ENCODE measurements at regions not wholly inside any gene's neighbourhood (a gene's known extent, or its start where the extent isn't known, plus 50 kb on each side); places are given as distances from the start of the nearest gene placed in this dataset.

DNA sequence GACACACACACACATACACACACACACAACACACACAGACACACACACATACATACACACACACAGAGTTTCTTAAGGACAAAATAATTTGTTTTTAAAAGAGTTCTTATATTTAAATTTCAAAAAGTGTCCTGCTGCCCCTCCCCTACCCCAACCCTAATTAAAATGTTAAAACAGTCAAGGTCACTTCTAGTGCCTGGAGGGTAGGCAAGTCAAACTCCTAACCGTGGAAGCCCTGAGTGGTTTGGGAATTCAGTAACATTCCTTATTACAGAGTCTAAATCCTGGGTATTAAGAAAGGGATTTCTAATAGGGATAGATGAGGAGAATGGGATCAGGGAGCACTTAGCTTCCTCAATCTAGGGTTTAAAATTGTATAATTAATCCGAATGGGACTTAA lies 403.6 kb upstream of the NFIA start:
- intact Hi-C loops (cut with DNase I; ENCODE audit: low total_unique reads) = no loop called here
- WGBS, 2 donors = 59 to 71% methylated on average over 2 of the region's 2 CpGs
- DNase-seq (ENCODE audit: low spot score in 2 of 2) = no peak
- TF ChIP-seq, protein P1, sequence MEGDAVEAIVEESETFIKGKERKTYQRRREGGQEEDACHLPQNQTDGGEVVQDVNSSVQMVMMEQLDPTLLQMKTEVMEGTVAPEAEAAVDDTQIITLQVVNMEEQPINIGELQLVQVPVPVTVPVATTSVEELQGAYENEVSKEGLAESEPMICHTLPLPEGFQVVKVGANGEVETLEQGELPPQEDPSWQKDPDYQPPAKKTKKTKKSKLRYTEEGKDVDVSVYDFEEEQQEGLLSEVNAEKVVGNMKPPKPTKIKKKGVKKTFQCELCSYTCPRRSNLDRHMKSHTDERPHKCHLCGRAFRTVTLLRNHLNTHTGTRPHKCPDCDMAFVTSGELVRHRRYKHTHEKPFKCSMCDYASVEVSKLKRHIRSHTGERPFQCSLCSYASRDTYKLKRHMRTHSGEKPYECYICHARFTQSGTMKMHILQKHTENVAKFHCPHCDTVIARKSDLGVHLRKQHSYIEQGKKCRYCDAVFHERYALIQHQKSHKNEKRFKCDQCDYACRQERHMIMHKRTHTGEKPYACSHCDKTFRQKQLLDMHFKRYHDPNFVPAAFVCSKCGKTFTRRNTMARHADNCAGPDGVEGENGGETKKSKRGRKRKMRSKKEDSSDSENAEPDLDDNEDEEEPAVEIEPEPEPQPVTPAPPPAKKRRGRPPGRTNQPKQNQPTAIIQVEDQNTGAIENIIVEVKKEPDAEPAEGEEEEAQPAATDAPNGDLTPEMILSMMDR (IDR thresholded peaks at IDR 0.05) = no peak
- TF ChIP-seq POLR2A (IDR thresholded peaks at IDR 0.05) = no peak
- no peak overlapping the region for H3K4me3 ChIP-seq (ENCODE audit: low read depth, poor library complexity, severe bottlenecking)

DNA sequence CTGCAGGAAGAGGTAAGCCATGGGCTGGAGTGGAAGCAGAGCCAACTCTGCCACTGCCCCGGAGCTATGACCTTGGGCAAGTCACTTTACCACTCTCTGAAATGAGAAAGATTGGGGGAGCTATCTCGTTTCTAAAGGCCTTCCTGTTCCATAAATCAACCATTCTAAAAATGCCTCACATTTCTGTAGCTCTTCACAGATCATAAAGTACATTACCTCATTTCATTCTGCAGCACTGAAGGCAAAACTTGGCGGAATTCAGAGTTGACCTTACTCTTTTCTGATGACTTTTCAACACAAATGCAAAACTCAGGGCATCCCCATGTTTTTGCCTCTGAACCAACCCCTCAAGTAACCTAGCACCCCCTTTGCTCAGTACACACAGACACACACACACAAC lies 404.0 kb upstream of the NFIA start:
- 64 to 68% methylated on average over 3 of the region's 3 CpGs for WGBS, 2 donors
- no peak for TF ChIP-seq POLR2A (IDR thresholded peaks at IDR 0.05)
- TF ChIP-seq, protein P1 (IDR thresholded peaks at IDR 0.05) = no peak
- DNase-seq (ENCODE audit: low spot score in 2 of 2) = no peak
- intact Hi-C loops (cut with DNase I; ENCODE audit: low total_unique reads) = no loop called here
- no peak overlapping the region for H3K4me3 ChIP-seq (ENCODE audit: low read depth, poor library complexity, severe bottlenecking)

DNA sequence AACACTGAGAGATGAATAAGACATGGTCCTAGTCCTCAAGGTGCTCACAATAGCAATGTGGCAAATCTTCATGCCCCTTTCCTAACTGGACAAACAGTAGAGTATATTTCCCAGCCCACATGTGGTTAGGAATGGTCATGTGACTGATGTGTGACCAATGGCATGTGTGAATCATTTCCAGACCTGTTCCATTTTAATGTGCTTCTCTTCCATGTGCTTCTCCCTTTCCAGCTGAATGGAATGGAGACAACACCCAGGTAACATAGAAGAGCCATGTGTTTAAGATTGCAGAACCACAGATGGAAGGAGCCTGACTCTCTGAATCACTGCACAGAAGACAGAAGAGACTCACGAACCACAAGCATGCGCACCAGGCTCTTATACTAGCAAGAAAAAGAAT lies 409.9 kb upstream of the NFIA start:
- TF ChIP-seq POLR2A (IDR thresholded peaks at IDR 0.05) = no peak
- TF ChIP-seq, protein P1 (IDR thresholded peaks at IDR 0.05) = no peak

DNA sequence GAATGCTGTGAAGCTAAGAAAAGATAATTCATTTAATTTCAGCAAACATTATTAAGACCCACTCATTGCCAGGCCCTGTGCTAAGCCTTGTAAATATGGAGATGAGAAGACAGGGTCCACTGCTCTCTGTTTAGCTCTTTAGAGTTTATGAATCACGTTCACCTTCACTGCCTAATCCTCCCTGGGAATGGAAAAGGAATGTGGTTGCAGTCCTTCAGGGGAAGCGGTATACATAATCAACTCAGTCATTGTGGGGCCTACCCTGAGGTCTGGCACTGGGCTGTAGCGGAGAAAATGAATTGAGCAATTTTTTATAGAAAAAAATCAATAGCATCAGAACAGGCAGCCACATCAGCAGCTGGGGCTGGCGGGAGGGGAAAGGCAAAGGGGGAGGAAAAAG lies 412.1 kb upstream of the NFIA start:
- DNase-seq (ENCODE audit: low spot score in 2 of 2) = no peak
- intact Hi-C loops (cut with DNase I; ENCODE audit: low total_unique reads) = no loop called here
- TF ChIP-seq, protein P1 (IDR thresholded peaks at IDR 0.05) = no peak
- no peak for TF ChIP-seq POLR2A (IDR thresholded peaks at IDR 0.05)
- WGBS, 2 donors = 87 to 89% methylated on average over 4 of the region's 4 CpGs
- no peak overlapping the region for H3K4me3 ChIP-seq (ENCODE audit: low read depth, poor library complexity, severe bottlenecking)

More for the DNA sequence above, 409.9 kb upstream of the NFIA start:
- no peak for DNase-seq (ENCODE audit: low spot score in 2 of 2)
- H3K4me3 ChIP-seq (ENCODE audit: low read depth, poor library complexity, severe bottlenecking) = no peak overlapping the region
- intact Hi-C loops (cut with DNase I; ENCODE audit: low total_unique reads) = no loop called here
- 85 to 88% methylated on average over 2 of the region's 2 CpGs for WGBS, 2 donors

DNA sequence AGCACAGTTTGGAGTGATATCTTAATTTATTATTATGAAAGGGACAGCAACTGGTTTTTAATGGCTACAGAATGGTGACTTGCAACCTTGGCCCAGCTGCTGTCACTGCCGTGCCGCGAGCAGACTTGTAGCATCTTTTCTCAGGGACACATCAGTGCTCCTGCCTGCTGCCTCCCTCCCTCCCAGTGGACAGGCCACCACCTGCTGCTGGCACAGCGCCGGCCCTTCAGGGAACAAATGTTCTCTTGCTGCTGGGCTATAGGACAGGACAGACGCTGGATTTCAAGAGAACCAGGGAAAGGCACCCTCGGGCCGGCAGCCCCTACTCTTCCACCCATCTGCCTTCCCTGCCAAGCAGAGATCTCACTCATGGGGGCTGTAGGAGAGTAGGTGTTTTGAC lies 413.8 kb upstream of the NFIA start:
- WGBS, 2 donors = 85 to 90% methylated on average over 8 of the region's 8 CpGs
- no peak for TF ChIP-seq POLR2A (IDR thresholded peaks at IDR 0.05)
- TF ChIP-seq, protein P1 (IDR thresholded peaks at IDR 0.05) = no peak

DNA sequence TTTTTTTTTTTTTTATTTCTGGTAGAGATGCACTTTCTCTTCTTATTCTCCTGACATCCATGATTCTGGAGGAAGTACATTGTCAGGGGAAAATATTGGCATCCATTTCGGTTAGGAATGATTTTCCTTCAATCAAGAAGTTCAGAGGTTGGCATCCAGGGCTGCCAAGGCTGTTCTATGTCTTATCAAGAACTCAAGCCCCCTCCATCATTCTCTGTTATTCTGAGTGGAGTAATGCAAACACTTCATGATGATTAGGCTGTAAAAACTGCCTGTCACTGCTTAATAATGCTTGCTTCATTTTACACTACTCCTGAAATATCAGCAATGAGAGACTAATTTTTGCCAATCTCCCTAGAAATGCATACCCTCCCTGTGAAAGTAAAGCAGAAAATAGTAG lies 417.1 kb upstream of the NFIA start:
- no peak for DNase-seq (ENCODE audit: low spot score in 2 of 2)
- H3K4me3 ChIP-seq (ENCODE audit: low read depth, poor library complexity, severe bottlenecking) = no peak overlapping the region
- no peak for TF ChIP-seq POLR2A (IDR thresholded peaks at IDR 0.05)
- TF ChIP-seq, protein P1 (IDR thresholded peaks at IDR 0.05) = no peak
- intact Hi-C loops (cut with DNase I; ENCODE audit: low total_unique reads) = no loop called here
- WGBS, 2 donors = 92 to 96% methylated on average over 1 of the region's 1 CpG

More for the DNA sequence above, 413.8 kb upstream of the NFIA start:
- intact Hi-C loops (cut with DNase I; ENCODE audit: low total_unique reads) = no loop called here
- no peak for DNase-seq (ENCODE audit: low spot score in 2 of 2)
- no peak overlapping the region for H3K4me3 ChIP-seq (ENCODE audit: low read depth, poor library complexity, severe bottlenecking)

All from lower leg skin (tissue), 4 donors.